Effector memory CD8-positive, alpha-beta T cell (primary cell): ENCODE measurements at regions not wholly inside any gene's neighbourhood (a gene's known extent, or its start where the extent isn't known, plus 50 kb on each side); places are given as distances from the start of the nearest gene placed in this dataset.

ENCODE experiments used
- ATAC-seq: fragments of 150-1000 bp; cut with Tn5 transposase; replicated peaks from 2 replicates; pipeline ENCODE4 v1.10.0; 2021; ENCODE audit warnings: mild to moderate bottlenecking, moderate library complexity
- DNase-seq, 3 experiments: peaks; one replicate each; pipeline ENCODE4 v3.0.0; 2021
- H3K27ac Mint-ChIP-seq, 2 donors: one replicate each; pipeline ENCODE4 v1.8.0; 2022; ENCODE audit warnings: mild to moderate bottlenecking in 2 of 2, mixed read lengths in 2 of 2, moderate library complexity in 2 of 2
- H3K27me3 Mint-ChIP-seq, 2 donors: one replicate each; pipeline ENCODE4 v1.8.0; 2022; ENCODE audit warnings: mixed read lengths in 2 of 2
- H3K36me3 Mint-ChIP-seq: one replicate; pipeline ENCODE4 v1.8.0; 2022; ENCODE audit warnings: mild to moderate bottlenecking, moderate library complexity, mixed read lengths; ENCODE audit not compliant: insufficient read depth
- H3K4me1 Mint-ChIP-seq, 2 donors: one replicate each; pipeline ENCODE4 v1.8.0; 2022; ENCODE audit warnings: low read depth in 2 of 2, mixed read lengths in 2 of 2
- H3K4me3 Mint-ChIP-seq, 2 donors: one replicate each; pipeline ENCODE4 v1.8.0; 2022; ENCODE audit warnings: mild to moderate bottlenecking in 2 of 2, mixed read lengths in 2 of 2, moderate library complexity in 2 of 2
- H3K9me3 Mint-ChIP-seq, 2 donors: one replicate each; pipeline ENCODE4 v1.8.0; 2022; ENCODE audit warnings: mixed read lengths in 2 of 2

- no peaks in the 10 kb centered on the region for H3K27me3 Mint-ChIP-seq
- no peaks in the 10 kb centered on the region for H3K4me1 Mint-ChIP-seq
- DNase-seq (no peak), ATAC-seq (no peak)
- no peak overlapping the region for H3K27ac Mint-ChIP-seq
- H3K9me3 Mint-ChIP-seq: peaks cover 10 to 21% of the 10 kb centered on the region in 2 donors
- no peak overlapping the region for H3K4me3 Mint-ChIP-seq
- no peaks in the 10 kb centered on the region for H3K36me3 Mint-ChIP-seq
Measured at GRCh38 chr20:22794200-22794599, 209.8 kb upstream of the FOXA2 start.

GRCh38 chr20:22795433-22795832, 211.1 kb upstream of the FOXA2 start:
- Mint-ChIP-seq H3K27me3 (no peaks in the 10 kb centered on the region), H3K4me1 (no peaks in the 10 kb centered on the region), H3K27ac (no peak overlapping the region), H3K9me3 (peaks cover 11 to 21% of the 10 kb centered on the region in 2 donors), H3K4me3 (no peak overlapping the region), H3K36me3 (no peaks in the 10 kb centered on the region)
- ATAC-seq: no peak
- DNase-seq: no peak

GRCh38 chr20:22795871-22796270, 211.5 kb upstream of the FOXA2 start:
- no peaks in the 10 kb centered on the region for H3K27me3 Mint-ChIP-seq
- H3K4me1 Mint-ChIP-seq: no peaks in the 10 kb centered on the region
- ATAC-seq: no peak
- no peaks in the 10 kb centered on the region for H3K36me3 Mint-ChIP-seq
- H3K9me3 Mint-ChIP-seq: peaks cover 12 to 21% of the 10 kb centered on the region in 2 donors
- DNase-seq: no peak
- no peak overlapping the region for H3K27ac Mint-ChIP-seq
- no peak overlapping the region for H3K4me3 Mint-ChIP-seq

GRCh38 chr20:22796469-22797077, 212.2 kb upstream of the FOXA2 start:
- DNase-seq (no peak), ATAC-seq (no peak)
- no peak overlapping the region for H3K27ac Mint-ChIP-seq
- no peaks in the 10 kb centered on the region for H3K36me3 Mint-ChIP-seq
- peaks cover 12 to 21% of the 10 kb centered on the region in 2 donors for H3K9me3 Mint-ChIP-seq
- no peak overlapping the region for H3K4me3 Mint-ChIP-seq
- H3K27me3 Mint-ChIP-seq: no peaks in the 10 kb centered on the region
- no peaks in the 10 kb centered on the region for H3K4me1 Mint-ChIP-seq

- Mint-ChIP-seq H3K4me3 (no peak overlapping the region), H3K36me3 (no peaks in the 10 kb centered on the region), H3K27ac (no peak overlapping the region), H3K27me3 (no peaks in the 10 kb centered on the region), H3K4me1 (no peaks in the 10 kb centered on the region), H3K9me3 (peaks cover 12 to 21% of the 10 kb centered on the region in 2 donors)
- ATAC-seq: no peak
- no peak for DNase-seq
Measured at GRCh38 chr20:22797103-22797502, 212.7 kb upstream of the FOXA2 start.

GRCh38 chr20:22799687-22800086, 215.3 kb upstream of the FOXA2 start:
- Mint-ChIP-seq H3K4me3 (no peak overlapping the region), H3K9me3 (peaks cover 9 to 20% of the 10 kb centered on the region in 2 donors), H3K27me3 (no peaks in the 10 kb centered on the region), H3K4me1 (no peaks in the 10 kb centered on the region), H3K27ac (no peak overlapping the region), H3K36me3 (no peaks in the 10 kb centered on the region)
- DNase-seq (no peak), ATAC-seq (no peak)

- no peaks in the 10 kb centered on the region for H3K36me3 Mint-ChIP-seq
- H3K27ac Mint-ChIP-seq: no peak overlapping the region
- H3K4me1 Mint-ChIP-seq: no peaks in the 10 kb centered on the region
- peaks cover 9 to 20% of the 10 kb centered on the region in 2 donors for H3K9me3 Mint-ChIP-seq
- no peak overlapping the region for H3K4me3 Mint-ChIP-seq
- no peak for ATAC-seq
- DNase-seq: no peak
- no peaks in the 10 kb centered on the region for H3K27me3 Mint-ChIP-seq
Measured at GRCh38 chr20:22800129-22800528, 215.8 kb upstream of the FOXA2 start.

- no peak overlapping the region for H3K27ac Mint-ChIP-seq
- H3K27me3 Mint-ChIP-seq: no peaks in the 10 kb centered on the region
- no peak for ATAC-seq
- H3K36me3 Mint-ChIP-seq: no peaks in the 10 kb centered on the region
- no peak overlapping the region for H3K4me3 Mint-ChIP-seq
- H3K4me1 Mint-ChIP-seq: no peaks in the 10 kb centered on the region
- DNase-seq: no peak
- H3K9me3 Mint-ChIP-seq: peaks cover 7 to 16% of the 10 kb centered on the region in 2 donors
Measured at GRCh38 chr20:22801528-22801927, 217.2 kb upstream of the FOXA2 start.

GRCh38 chr20:22802296-22802695, 217.9 kb upstream of the FOXA2 start:
- no peak for DNase-seq
- Mint-ChIP-seq H3K36me3 (no peaks in the 10 kb centered on the region), H3K27me3 (no peaks in the 10 kb centered on the region), H3K27ac (no peak overlapping the region), H3K4me1 (no peaks in the 10 kb centered on the region), H3K9me3 (peaks cover 7 to 13% of the 10 kb centered on the region in 2 donors), H3K4me3 (no peak overlapping the region)
- no peak for ATAC-seq

- Mint-ChIP-seq H3K36me3 (no peaks in the 10 kb centered on the region), H3K9me3 (peaks cover 3 to 7% of the 10 kb centered on the region in 2 donors), H3K4me1 (no peaks in the 10 kb centered on the region), H3K27ac (no peak overlapping the region), H3K4me3 (no peak overlapping the region), H3K27me3 (no peaks in the 10 kb centered on the region)
- no peak for DNase-seq
- ATAC-seq: no peak
Measured at GRCh38 chr20:22805219-22805618, 220.8 kb upstream of the FOXA2 start.

GRCh38 chr20:22805996-22806395, 221.6 kb upstream of the FOXA2 start:
- ATAC-seq (no peak), DNase-seq (no peak)
- Mint-ChIP-seq H3K4me3 (no peak overlapping the region), H3K36me3 (no peaks in the 10 kb centered on the region), H3K27me3 (no peaks in the 10 kb centered on the region), H3K4me1 (no peaks in the 10 kb centered on the region), H3K27ac (no peak overlapping the region), H3K9me3 (peaks cover 0 to 7% of the 10 kb centered on the region in 2 donors)

- ATAC-seq: no peak
- Mint-ChIP-seq H3K36me3 (no peaks in the 10 kb centered on the region), H3K4me1 (no peaks in the 10 kb centered on the region), H3K9me3 (peaks cover 0 to 7% of the 10 kb centered on the region in 2 donors), H3K27ac (no peak overlapping the region), H3K27me3 (no peaks in the 10 kb centered on the region), H3K4me3 (no peak overlapping the region)
- no peak for DNase-seq
Measured at GRCh38 chr20:22807045-22807444, 222.7 kb upstream of the FOXA2 start.

GRCh38 chr20:22807646-22808244, 223.4 kb upstream of the FOXA2 start:
- peaks cover 0 to 7% of the 10 kb centered on the region in 2 donors for H3K9me3 Mint-ChIP-seq

GRCh38 chr20:22808628-22809027, 224.3 kb upstream of the FOXA2 start:
- H3K27me3 Mint-ChIP-seq: no peaks in the 10 kb centered on the region
- H3K4me3 Mint-ChIP-seq: no peak overlapping the region
- DNase-seq (no peak), ATAC-seq (no peak)
- no peak overlapping the region for H3K27ac Mint-ChIP-seq
- H3K9me3 Mint-ChIP-seq: peaks cover 0 to 7% of the 10 kb centered on the region in 2 donors
- no peaks in the 10 kb centered on the region for H3K36me3 Mint-ChIP-seq
- H3K4me1 Mint-ChIP-seq: no peaks in the 10 kb centered on the region

More at GRCh38 chr20:22807646-22808244, 223.4 kb upstream of the FOXA2 start:
- Mint-ChIP-seq H3K4me3 (no peak overlapping the region), H3K36me3 (no peaks in the 10 kb centered on the region), H3K4me1 (no peaks in the 10 kb centered on the region), H3K27ac (no peak overlapping the region), H3K27me3 (no peaks in the 10 kb centered on the region)
- DNase-seq: no peak
- ATAC-seq: no peak
